Peyer's patch (tissue), 4 donors: ENCODE measurements at regions not wholly inside any gene's neighbourhood (a gene's known extent, or its start where the extent isn't known, plus 50 kb on each side); places are given as distances from the start of the nearest gene placed in this dataset.

Experiments
- CTCF ChIP-seq, 6 experiments: fragments of 450-650 bp in 4 of 6; fragments of 200-600 bp in 2 of 6; sonication (generic) in 1 of 6; IDR thresholded peaks; one replicate each; pipeline ENCODE4 v1.5.1; 2017 to 2019; ENCODE audit warnings: antibody characterized with exemption in 6 of 6, mild to moderate bottlenecking in 3 of 6, moderate library complexity in 1 of 6
- POLR2A ChIP-seq, 2 donors: fragments of 450-650 bp; IDR thresholded peaks; one replicate each; pipeline ENCODE4 v1.5.1; 2017; ENCODE audit warnings: antibody characterized with exemption in 2 of 2, mild to moderate bottlenecking in 2 of 2, moderate library complexity in 2 of 2

GRCh38 chr12:33710548-33710947 is 270.9 kb upstream of the SYT10 start:
- TF ChIP-seq POLR2A (IDR thresholded peaks at IDR 0.05) (no peak), CTCF (IDR thresholded peaks at IDR 0.05) (no peak)
